Activated T-cell treated with anti-CD3 and anti-CD28 coated beads for 48 hours (primary cell): ENCODE measurements at regions not wholly inside any gene's neighbourhood (a gene's known extent, or its start where the extent isn't known, plus 50 kb on each side); places are given as distances from the start of the nearest gene placed in this dataset.

ENCODE experiments used
- DNase-seq: peaks from one replicate; pipeline ENCODE4 v3.0.0-alpha.2; 2020; ENCODE audit warnings: low read depth

DNA sequence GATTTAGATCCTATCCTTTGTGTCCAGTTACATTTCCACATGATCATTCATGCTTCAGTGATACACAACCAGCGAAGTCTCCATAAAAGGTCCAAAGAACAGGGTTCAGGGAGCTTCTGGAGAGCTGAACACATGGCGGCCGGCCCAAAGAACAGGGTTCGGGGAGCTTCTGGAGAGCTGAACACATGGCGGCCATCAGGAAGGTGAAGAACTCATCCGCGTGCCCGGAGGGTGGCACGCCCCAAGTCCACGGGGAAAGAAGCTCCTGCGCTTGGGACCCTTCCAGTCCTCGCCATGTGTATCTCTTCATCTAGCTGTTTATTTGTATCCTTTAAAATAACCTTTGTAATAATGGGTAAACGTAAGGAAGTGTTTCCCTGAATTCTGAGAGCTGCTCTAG is 91.9 kb upstream of the FLRT2 start:
- DNase-seq, result no peak

DNA sequence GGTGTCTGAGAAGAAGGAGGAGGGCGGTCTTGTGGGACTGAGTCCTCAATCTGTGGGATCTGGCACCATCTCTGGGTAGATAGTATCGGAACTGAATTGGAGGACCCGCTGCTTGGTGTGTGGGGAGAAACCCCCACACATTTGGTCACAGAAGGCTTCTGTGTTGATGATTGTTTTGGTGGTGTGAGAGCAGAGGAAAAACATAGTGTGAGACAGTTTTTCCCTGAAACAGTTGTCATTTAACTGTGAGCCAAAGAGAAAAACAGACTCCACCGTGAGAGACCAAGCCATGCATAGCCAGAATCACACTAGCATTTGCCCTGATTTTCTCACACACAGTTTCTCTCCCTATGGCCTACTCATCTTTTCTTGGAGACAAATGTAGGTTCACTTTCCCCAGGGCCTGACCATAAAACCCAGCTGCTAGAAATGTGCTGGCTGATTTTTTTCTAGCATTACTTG is 91.4 kb upstream of the FLRT2 start:
- DNase-seq, result no peak

DNA sequence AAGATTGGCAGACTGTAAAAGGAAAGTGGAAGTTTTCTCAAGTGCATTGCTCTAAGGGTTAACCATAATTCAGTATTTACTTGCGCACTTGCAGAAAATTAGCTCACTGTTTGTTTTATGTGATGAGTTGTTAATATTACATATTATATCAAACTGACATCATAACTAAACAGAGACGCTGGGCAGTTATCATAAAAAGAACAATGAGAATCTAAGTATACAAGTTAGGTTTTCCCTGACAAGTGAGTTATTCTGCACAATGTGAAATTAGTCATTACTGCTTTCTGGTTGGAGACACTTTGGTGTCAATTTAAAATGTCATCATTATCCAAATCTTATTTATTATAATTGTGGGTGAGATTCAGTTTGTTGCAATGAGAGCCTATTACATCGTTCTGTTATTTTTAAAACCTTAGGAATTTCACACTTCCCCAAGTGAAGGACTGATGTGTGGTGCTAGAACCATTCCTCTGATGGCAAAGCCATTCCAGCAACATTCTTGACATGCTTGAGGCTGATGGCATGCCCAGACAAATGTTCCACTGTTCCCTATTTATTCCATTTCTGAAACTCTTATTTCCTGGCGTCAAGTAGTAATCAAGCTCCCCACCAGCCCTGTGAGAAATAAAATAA is 90.1 kb upstream of the FLRT2 start:
- DNase-seq, result no peak

DNA sequence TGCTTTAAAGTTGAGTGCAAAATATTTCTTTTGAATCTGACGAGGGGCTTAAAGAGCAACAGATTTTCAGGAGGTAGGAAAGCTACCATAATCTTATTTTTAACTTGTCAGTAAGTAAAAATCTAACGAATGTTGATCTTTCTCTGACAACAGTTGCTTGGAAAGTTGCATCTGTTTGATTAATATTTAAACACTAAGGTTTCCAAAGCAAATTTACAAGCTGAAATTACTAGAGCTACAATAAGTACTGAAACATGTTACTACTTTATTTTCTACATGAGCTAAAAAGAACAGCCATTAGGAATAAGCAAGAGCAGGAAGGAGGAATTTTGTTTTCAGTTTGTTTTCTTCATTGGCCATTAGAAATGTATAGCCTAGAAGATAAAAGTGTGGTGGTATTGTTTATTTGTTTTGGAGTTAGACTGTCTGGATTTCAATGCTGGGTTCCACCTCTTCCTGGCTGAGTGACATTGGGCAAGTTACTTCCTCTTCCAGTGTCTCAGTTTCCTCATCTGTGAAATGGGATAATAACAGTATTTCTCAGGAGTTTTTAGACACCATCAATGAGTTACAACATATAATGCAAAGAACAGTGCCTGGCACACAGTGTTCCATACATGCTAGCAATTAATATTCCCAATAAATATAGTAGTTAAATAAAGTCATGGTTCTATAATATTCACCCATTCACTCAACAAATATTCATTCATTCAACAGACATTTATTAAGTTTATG is 87.9 kb upstream of the FLRT2 start:
- no peak for DNase-seq

DNA sequence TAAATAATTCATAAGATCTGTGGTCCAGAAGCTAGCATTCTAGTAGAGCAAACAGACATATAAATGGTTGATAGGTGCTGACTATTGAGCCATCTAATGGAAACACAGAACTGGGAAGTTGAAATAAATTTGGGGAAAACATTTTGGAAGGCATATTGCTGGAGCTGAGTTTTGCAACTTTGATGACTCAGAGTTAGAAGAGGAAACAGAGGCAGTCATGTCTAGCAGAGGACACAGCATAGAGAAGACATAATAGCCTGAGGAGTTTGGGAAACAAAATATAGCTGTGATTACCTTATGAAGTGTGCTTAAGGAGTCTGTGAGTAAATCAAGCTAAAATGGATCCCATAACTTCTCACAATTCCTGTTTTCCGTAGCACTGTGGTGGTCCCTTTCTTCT is 86.9 kb upstream of the FLRT2 start:
- DNase-seq, result no peak

DNA sequence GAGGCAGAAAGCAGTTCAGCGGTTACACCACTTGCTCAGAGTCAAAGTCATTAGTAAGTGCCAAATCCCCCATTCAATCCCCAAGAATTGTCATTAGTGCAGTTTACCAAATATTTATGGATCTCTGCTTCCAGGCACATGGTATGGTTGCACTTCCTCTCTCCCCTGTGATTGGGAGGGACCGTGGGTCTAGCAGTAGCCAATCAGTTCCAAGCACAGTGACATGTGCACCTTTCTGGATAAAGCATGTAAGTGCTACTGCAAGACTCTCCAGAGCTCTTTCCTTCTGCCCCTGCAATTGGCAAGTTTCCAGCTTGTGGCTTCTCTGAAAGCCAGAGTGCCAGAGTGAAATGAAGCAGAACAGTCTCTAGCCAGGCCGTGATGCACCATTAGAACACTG is 85.3 kb upstream of the FLRT2 start:
- DNase-seq, result no peak

DNA sequence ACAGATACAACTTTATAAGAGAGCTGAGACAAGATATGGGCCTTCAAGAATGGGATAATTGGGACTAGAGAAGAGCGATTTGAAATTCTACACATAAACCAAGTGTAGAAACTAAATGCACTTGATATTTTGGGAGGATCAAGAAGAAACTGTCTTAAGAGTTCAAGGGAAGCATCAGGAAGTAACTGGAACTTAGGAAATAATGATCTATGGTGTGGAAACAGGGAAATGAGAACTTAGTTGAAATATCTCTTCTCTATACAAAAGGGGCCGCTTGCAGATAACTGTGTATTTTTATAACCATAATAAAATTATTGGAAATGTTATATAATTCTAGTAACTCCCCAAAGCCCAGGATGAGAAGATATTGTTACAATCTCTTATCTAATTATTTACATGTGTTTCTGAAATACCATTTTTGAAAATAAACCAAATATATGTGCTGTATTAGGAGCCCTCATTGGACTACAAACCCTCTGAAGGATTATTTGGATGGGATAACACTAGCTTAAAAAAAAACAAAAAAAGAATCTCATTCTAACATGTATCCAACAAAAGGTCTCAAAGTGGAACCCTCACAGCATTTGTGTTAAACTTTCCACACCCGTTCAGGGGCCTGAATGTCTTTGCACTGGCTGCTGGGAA is 84.7 kb upstream of the FLRT2 start:
- no peak for DNase-seq

DNA sequence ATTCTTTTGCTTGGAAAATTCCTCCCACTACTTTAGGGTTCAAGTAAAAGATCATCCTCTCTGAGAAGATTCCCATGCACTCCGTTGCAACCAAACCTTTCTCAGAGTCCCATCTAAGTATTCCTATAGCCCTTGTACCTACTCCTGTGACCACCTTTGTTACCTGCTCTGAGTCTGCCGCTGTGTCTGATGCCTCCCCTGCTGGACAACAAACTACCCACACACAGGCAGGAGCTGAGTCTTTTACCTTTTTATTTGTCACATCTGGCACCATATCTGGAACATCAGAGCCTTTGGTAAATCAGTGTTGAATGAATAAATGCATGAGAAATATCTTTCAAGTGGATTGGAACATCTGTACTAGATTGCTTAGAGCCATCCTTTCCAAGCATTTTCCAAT is 82.1 kb upstream of the FLRT2 start:
- no peak for DNase-seq

DNA sequence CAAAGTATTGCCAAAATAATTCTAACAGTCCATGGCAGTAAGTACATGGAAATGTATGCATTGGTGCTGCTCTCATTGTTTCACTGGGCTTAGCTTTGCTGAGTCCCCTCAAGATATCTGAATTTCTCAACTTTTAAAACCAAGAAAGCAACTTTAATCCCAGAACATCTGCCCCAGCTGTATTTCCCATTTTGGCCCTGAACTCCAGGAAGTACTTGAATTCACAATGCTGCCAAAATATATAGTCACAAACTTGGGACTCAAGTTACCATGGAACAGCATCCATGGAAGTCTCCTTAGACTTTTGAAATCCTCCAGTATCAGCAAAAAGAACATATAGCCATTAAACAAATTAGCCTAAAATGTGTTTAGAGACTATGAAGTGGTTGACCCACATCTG is 78.5 kb upstream of the FLRT2 start:
- no peak for DNase-seq

DNA sequence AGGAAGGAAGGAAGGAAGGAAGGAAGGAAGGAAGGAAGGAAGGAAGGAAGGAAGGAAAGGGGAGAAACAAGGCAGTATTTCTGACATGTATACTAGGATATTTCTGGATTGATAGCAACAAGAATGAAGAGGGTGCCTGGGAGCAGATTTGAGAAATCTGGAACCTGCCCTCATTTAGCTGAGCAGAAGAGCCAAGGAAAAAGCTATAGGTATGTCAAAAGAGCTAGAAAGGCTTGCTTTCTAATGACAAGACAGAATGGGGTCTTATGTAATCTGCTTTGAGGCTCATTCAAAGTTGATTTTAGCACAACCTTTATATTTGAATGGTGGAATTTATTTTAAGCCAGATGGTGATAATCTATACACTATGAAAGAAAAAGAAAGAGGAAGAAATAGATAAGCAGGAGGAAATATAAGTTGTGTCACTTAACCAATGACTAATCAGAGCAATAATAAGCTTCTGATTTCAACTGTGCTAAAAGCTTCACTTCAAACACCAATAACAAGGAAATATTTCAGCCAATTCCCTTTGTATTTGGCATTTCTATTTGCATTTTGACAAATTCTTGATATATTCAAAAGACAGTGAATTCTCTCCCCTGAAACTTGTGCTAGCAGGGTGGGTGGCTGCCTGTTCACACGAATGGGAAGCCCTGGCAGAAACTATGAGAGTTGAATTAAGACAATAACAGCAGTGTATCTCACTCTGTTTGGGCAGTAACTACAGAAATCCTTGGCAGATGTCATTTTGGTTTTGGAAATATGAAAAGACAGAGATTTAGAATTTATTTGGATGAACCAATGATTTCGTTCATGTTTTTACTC is 76.3 kb upstream of the FLRT2 start:
- DNase-seq, result no peak

DNA sequence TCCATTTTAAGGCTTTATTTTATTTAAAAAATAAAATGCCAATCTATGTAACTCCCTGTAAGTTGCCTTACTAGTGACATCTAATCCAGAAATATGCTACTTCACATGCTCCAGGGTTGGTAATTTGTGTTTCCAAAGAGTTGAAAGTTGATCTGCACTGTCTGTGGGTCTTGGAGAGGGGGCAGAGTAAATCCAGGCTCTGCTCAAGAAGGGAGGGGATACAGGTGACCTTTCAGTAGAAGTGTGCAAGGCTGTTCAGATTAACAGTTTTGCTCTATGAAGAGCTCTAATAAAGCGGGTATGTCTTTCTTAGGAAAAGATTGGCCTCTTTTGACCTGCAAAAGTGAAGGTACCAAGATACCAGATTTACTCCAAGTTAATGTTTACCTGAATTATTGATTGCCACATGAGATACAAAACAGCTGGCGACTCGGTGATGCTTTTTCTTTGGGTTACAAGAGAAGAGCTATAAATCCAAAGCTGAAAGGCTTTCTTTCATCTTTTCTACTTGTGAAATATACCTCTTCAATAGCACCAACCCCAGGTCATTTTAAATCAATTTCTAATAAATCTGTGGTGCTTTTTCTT is 75.6 kb upstream of the FLRT2 start:
- DNase-seq, result no peak

DNA sequence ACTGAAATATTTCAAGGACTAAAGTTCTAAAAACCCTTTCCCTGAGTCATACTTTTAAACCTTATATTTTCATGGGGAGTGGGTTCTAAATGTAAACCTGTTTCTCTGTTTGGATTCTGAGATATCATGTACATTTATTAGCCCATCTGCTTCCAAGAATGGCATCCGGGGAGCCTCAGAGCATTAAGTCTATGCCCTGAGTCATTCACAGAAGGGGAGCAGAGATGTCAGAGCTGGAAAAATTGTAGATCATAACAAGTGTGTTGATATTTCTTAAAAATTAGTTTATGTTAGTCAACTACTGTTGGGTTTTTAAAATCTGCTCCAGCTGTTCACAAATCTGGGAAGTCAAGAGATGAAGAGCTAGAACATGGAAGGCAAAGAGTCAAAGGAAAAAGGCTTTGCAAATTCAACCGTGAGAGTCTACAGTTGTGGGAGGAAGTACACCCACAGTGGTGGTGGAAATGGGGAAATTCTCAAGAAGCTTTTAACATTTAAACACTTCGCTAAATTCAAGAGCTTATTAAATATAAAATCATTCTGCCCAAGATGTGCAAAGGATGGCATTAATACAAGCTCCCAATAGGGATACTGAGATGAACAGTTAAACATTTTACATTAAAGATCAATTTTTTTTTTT is 70.5 kb upstream of the FLRT2 start:
- no peak for DNase-seq

DNA sequence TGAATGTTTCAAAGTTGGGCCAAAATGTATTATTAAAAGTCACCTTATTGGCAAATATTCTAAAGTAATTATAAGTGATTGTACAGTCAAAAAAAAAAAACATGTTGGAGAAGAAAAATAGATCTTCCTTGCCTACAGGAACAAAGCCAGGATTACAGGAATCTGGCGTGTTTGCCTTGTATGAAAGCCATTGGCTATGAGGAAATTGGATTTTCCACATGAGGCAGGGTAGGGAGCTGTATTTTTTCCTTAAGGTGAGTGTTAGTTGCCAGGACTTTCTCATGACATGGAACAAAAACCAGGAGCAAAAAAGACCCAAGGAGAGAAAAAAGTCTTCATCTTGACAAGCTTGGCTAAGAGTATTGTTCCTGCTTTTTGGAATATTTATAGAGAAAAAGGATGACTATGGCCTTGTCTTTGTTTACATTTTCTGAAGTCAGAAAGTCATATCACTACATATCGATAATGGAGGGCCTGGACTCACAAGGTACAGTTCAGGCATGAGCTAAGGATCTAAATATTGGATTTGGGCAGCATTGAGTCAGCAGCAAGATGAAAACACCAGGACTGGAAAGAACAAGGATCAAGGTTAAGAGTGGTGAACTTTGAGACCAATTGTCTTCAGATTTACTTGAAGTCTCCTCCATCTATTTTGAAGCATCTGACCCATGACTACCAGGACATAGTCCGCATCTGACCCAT is 68.4 kb upstream of the FLRT2 start:
- no peak for DNase-seq

DNA sequence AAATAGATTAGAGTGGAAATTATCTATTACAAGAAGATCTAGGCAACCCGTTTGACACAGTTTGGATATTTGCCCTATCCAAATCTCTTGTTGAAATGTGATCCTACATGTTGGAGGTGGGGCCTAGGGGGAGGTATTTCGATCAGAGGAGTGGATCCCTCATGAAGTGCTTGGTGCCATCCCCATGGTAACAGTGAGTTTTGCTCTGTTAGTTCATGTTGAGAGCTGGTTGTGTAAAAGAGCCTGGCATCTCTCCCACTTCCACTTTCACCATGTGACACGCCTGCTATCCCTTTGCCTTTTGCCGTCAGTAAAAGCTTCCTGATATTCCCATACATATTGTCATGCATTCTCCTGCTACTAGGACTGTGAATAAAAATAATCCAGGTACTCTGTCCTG is 66.4 kb upstream of the FLRT2 start:
- no peak for DNase-seq

DNA sequence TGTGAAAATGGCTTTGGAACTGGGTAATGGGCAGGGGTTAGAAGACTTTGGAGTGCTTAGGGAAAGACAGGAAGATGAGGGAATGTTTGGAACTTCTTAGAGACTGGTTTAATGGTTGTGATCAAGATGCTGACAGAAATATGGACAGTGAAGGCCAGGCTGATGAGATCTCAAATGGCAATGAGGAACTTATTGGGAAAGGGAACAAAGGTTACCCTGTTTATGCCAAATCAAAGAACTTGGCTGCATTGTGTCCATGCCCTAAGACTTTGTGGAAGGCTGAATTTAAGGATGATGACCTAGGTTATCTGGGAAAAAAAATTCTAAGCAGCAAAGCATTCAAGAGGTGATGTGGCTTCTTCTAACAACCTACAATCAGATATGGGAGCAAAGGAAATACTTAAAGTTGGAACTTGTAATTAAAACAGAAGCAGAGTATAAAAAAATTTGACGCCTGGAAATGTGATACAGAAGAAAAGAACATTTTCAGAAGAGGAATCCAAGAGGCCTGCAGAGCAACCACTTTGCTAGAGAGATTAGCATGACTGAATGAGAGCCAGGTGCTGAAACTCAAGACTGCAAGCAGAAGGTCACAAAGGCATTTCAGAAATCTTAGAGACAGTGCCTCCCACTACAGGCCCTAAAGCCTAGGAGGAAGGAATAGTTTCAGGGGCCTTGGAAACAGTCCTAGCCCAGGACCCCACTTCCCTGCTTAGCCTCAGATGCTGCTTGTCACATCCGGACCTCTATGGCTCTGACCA is 65.6 kb upstream of the FLRT2 start:
- no peak for DNase-seq

DNA sequence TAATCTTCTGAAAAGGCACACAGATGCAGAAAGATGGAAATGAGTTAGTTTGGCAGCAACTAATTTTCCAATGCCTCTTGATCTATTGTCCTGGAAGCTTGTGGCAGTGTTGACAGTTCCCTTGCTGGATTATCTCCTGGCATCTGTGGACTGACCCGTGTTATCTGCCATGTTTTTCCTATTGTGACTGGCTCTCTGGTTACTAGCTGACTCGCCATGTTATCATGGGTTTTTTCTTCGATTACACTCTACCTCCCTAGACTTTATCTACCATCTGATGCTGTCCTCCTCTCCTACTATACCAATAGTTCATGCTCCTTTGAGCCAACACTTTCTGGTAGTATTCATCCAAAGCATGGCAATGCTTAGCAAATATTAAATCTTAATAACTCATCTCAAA is 63.3 kb upstream of the FLRT2 start:
- no peak for DNase-seq

DNA sequence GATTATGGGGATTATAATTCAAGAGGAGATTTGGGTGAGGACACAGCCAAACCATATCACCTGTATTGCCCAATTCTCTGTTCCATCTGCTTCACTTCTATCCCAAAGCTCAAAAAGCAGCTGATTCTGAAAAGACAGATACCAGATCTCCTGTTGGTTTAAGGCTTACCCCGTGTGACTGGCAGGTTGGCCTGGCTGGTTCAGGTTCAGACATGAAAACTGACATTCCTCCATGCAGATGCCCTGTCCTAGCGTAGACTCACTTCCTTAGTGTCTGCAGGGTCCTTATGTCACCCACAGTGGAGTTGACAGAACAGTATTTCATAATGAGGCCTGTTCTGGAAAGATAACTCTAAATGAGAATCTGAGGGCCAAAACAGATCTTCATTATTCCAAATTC is 61.1 kb upstream of the FLRT2 start:
- no peak for DNase-seq

DNA sequence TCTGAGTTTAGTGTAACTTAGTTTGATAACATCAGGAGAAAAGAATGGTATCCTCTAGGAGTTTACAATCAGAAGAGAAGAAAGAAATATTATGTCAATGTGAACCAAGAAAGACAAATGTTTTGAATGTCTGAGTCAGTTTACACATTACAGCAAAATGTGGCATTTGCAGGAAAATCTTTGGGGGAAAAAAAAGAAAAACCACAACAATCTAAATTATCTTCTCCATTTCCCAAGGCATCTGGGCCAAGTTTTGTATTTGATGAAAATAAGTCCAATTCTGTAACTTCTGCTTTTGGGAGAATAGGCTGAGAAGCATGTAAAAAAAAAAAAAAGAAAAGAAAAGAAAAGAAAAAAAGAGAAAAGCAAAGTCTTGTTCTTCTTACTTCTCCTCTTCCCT is 58.8 kb upstream of the FLRT2 start:
- no peak for DNase-seq

DNA sequence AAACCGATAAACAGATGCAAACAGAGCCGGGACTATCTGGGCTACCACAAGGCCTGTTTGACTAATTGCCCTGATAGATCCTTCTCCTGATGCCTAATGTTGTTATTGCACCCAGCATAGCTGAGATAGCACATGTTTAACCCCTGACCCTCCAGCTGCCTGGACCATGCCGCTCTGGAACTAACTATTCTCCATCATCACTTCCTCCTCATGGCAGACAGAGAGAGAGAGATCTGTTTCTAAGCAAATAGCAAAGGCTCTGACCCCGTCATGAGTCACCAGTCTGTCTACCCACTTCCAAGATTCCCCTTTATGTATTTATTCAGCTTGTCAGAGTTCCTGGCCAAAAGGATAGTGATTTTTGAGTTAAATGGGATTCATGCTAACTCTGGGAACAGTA is 58.2 kb upstream of the FLRT2 start:
- DNase-seq, result no peak

DNA sequence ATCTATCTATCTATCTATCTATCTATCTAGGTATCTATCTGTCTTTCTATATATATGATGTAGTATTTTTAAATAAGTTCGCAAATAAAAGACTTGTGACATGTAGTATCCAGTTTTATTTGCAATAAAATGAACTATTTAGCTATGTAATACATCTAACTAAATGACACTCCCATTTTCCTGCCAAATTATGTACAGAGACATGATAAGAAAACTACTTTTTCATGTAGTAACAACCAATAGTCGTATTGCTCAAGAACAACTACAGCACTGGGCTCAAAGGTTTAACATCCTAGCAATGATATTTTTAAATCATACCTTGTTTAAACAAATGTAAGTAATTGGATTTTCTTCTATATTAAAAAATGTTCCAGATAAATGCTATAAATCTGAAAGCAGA is 55.5 kb upstream of the FLRT2 start:
- DNase-seq, result no peak
